Kidney epithelial cell (primary cell): ENCODE measurements at regions not wholly inside any gene's neighbourhood (a gene's known extent, or its start where the extent isn't known, plus 50 kb on each side); places are given as distances from the start of the nearest gene placed in this dataset.
A peak's percentile ranks its signal among the peaks of the same experiment; 100 is the strongest.

Experiments
- DNase-seq: peaks from one replicate; pipeline ENCODE4 v3.0.0-alpha.2; 2010; ENCODE audit warnings: low read depth
- H3K27me3 ChIP-seq: 2 replicates; pipeline ENCODE4 v1.6.0; 2011; ENCODE audit warnings: low read length; ENCODE audit not compliant: control insufficient read depth, insufficient read depth
- H3K36me3 ChIP-seq: 2 replicates; pipeline ENCODE4 v1.5.1; 2011; ENCODE audit warnings: low read length; ENCODE audit not compliant: control insufficient read depth, insufficient read depth
- H3K4me3 ChIP-seq: 2 replicates; pipeline ENCODE4 v1.5.1; 2011; ENCODE audit warnings: low read depth, mild to moderate bottlenecking, control low read depth, low read length
- CTCF ChIP-seq: IDR thresholded peaks from 2 replicates; pipeline ENCODE4 v1.5.1; 2011; ENCODE audit warnings: mild to moderate bottlenecking, moderate library complexity, low read length, control low read depth, inconsistent platforms; ENCODE audit not compliant: insufficient read depth, poor library complexity, severe bottlenecking

- no peak overlapping the region for H3K4me3 ChIP-seq
- no peaks in the 10 kb centered on the region for H3K27me3 ChIP-seq
- no peaks in the 10 kb centered on the region for H3K36me3 ChIP-seq
- TF ChIP-seq CTCF = no peak
- no peak for DNase-seq
These were observed 528.2 kb downstream of the MRPL39 start for GRCh38 chr21:25079053-25079452.

GRCh38 chr21:25062061-25062460 is 545.2 kb downstream of the MRPL39 start:
- no peak for TF ChIP-seq CTCF
- no peak for DNase-seq
- Histone ChIP-seq H3K27me3 (no peaks in the 10 kb centered on the region), H3K36me3 (no peaks in the 10 kb centered on the region), H3K4me3 (no peak overlapping the region)

GRCh38 chr21:25054689-25055088 is 552.6 kb downstream of the MRPL39 start:
- TF ChIP-seq CTCF = no peak

GRCh38 chr21:25039461-25040380 is 567.6 kb downstream of the MRPL39 start:
- peak; percentile 23 for TF ChIP-seq CTCF
- Histone ChIP-seq H3K27me3 (no peaks in the 10 kb centered on the region), H3K4me3 (no peak overlapping the region), H3K36me3 (no peaks in the 10 kb centered on the region)
- DNase-seq = no peak

More at GRCh38 chr21:25054689-25055088, 552.6 kb downstream of the MRPL39 start:
- DNase-seq = no peak
- H3K36me3 ChIP-seq = no peaks in the 10 kb centered on the region
- H3K27me3 ChIP-seq = no peaks in the 10 kb centered on the region
- no peak overlapping the region for H3K4me3 ChIP-seq

- no peak for TF ChIP-seq CTCF
- no peak for DNase-seq
- no peaks in the 10 kb centered on the region for H3K27me3 ChIP-seq
- H3K4me3 ChIP-seq = no peak overlapping the region
- H3K36me3 ChIP-seq = no peaks in the 10 kb centered on the region
These were observed 570.5 kb downstream of the MRPL39 start for GRCh38 chr21:25036775-25037174.

GRCh38 chr21:25031750-25032149 is 575.5 kb downstream of the MRPL39 start:
- no peaks in the 10 kb centered on the region for H3K36me3 ChIP-seq
- no peak for DNase-seq
- no peak for TF ChIP-seq CTCF
- H3K27me3 ChIP-seq = no peaks in the 10 kb centered on the region
- no peak overlapping the region for H3K4me3 ChIP-seq
